ENCODE measurements at regions not wholly inside any gene's neighbourhood (a gene's known extent, or its start where the extent isn't known, plus 50 kb on each side); places are given as distances from the start of the nearest gene placed in this dataset.

DNA sequence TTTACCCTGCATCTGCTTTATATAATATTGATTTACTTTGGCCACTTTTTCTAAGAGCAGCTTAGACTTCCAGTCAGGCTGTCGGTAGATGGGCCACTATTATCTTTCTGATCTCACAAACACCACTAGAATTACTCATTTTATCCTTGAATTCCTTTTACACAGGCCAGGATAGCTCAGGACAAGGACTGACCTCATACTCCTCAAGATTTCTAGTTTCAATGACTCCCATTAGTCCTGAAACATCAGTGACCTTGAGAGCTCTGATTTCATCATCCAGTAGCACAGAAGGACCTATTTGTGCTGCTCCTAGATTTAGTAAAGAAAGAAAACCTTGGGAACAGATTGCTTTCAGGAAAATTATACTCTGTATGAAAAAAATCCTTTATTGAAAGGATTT lies 727.9 kb upstream of the PTPRD start:
- no peaks in the 10 kb centered on the region for H3K9me3 ChIP-seq (replicated peaks; ENCODE audit: insufficient read depth, low read length)
- no peak overlapping the region for H3K4me2 ChIP-seq (ENCODE audit: low read depth, low read length)

DNA sequence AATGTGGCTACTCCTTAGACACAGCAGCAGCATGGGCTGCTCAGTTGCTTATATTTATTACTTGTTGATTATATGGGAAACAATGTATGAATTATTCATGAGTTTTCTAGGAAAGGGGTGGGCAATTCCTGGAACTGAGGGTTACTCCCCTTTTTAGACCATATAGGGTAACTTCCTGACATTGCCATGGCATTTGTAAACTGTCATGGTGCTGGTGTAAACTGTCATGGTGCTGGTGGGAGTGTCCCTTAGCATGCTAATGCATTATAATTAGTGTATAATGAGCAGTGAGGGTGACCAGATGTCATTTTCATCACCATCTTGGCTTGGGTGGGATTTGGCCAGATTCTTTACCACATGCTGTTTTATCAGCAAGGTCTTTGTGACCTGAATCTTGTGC lies 734.6 kb upstream of the PTPRD start:
- Histone ChIP-seq H3K4me2 (ENCODE audit: low read depth, low read length) (no peak overlapping the region), H3K9ac (ENCODE audit: low read length) (no peak overlapping the region)

More for the DNA sequence above, 727.9 kb upstream of the PTPRD start:
- Histone ChIP-seq H3F3A (ENCODE audit: insufficient read depth, low read length) (0 out of 2 replicates have a peak, but pooled peaks cover 4% of the 10 kb centered on the region), H3K79me2 (ENCODE audit: low read length) (no peaks in the 10 kb centered on the region), H4K20me1 (ENCODE audit: insufficient read depth, low read length) (0 out of 2 replicates have a peak, but pooled peaks cover 4% of the 10 kb centered on the region), H3K4me1 (ENCODE audit: low read length) (peaks cover 12% of the 10 kb centered on the region), H3K27ac (ENCODE audit: low read length) (no peak overlapping the region), H3K9ac (ENCODE audit: low read length) (no peak overlapping the region), H3K27me3 (replicated peaks; ENCODE audit: insufficient read depth, low read length) (peaks cover 42% of the 10 kb centered on the region), H3K4me3 (ENCODE audit: low read length) (no peak overlapping the region), H3K9me2 (replicated peaks; ENCODE audit: insufficient read depth, low read length) (no peaks in the 10 kb centered on the region), H2AFZ (ENCODE audit: low read length) (no peak overlapping the region), H3K36me3 (replicated peaks; ENCODE audit: insufficient read depth, low read length) (no peaks in the 10 kb centered on the region)
- TF ChIP-seq EZH2 (optimal IDR thresholded peaks at IDR 0.05; ENCODE audit: low read depth, low read length) (no peak), EZH2phosphoT487 (IDR thresholded peaks at IDR 0.05; ENCODE audit: low read length) (no peak)
- TF ChIP-seq, protein P1, sequence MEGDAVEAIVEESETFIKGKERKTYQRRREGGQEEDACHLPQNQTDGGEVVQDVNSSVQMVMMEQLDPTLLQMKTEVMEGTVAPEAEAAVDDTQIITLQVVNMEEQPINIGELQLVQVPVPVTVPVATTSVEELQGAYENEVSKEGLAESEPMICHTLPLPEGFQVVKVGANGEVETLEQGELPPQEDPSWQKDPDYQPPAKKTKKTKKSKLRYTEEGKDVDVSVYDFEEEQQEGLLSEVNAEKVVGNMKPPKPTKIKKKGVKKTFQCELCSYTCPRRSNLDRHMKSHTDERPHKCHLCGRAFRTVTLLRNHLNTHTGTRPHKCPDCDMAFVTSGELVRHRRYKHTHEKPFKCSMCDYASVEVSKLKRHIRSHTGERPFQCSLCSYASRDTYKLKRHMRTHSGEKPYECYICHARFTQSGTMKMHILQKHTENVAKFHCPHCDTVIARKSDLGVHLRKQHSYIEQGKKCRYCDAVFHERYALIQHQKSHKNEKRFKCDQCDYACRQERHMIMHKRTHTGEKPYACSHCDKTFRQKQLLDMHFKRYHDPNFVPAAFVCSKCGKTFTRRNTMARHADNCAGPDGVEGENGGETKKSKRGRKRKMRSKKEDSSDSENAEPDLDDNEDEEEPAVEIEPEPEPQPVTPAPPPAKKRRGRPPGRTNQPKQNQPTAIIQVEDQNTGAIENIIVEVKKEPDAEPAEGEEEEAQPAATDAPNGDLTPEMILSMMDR (IDR thresholded peaks at IDR 0.05; ENCODE audit: low read length) = no peak
- DNase-seq = no peak

DNA sequence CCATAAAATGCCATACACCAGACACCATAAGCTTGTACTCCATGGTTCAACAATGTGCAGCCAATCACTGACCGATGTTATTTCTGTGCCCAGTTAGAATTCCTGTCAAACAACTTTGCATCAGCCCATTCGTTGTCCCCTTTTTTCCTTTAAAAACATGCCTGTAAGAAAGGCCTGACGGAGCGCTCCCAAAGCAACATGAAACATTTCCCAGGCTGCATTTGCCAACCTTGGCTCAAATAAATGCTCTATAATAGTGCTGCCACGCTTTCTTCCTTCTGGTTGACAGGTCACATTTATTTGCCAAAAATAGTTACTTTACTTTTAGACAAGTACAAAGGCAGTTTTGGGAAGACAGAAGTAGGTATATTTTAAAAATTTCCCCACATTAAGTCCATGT lies 735.6 kb upstream of the PTPRD start:
- H3K9me2 ChIP-seq (replicated peaks; ENCODE audit: insufficient read depth, low read length) = no peaks in the 10 kb centered on the region
- H3K4me2 ChIP-seq (ENCODE audit: low read depth, low read length) = no peak overlapping the region
- no peak overlapping the region for H3K4me3 ChIP-seq (ENCODE audit: low read length)
- no peaks in the 10 kb centered on the region for H3K27me3 ChIP-seq (replicated peaks; ENCODE audit: insufficient read depth, low read length)
- no peak for TF ChIP-seq EZH2phosphoT487 (IDR thresholded peaks at IDR 0.05; ENCODE audit: low read length)
- TF ChIP-seq EZH2 (optimal IDR thresholded peaks at IDR 0.05; ENCODE audit: low read depth, low read length) = no peak
- TF ChIP-seq, protein P1 (IDR thresholded peaks at IDR 0.05; ENCODE audit: low read length) = no peak
- H4K20me1 ChIP-seq (ENCODE audit: insufficient read depth, low read length) = no peaks in the 10 kb centered on the region
- no peak overlapping the region for H3K9ac ChIP-seq (ENCODE audit: low read length)
- no peak overlapping the region for H3K27ac ChIP-seq (ENCODE audit: low read length)
- H3K36me3 ChIP-seq (replicated peaks; ENCODE audit: insufficient read depth, low read length) = no peaks in the 10 kb centered on the region
- H3K4me1 ChIP-seq (ENCODE audit: low read length) = no peaks in the 10 kb centered on the region
- no peaks in the 10 kb centered on the region for H3K79me2 ChIP-seq (ENCODE audit: low read length)
- no peak for DNase-seq
- no peaks in the 10 kb centered on the region for H3F3A ChIP-seq (ENCODE audit: insufficient read depth, low read length)
- no peaks in the 10 kb centered on the region for H3K9me3 ChIP-seq (replicated peaks; ENCODE audit: insufficient read depth, low read length)
- H2AFZ ChIP-seq (ENCODE audit: low read length) = no peak overlapping the region

More for the DNA sequence above, 734.6 kb upstream of the PTPRD start:
- no peak for DNase-seq
- Histone ChIP-seq H2AFZ (ENCODE audit: low read length) (no peak overlapping the region), H3K36me3 (replicated peaks; ENCODE audit: insufficient read depth, low read length) (no peaks in the 10 kb centered on the region), H3F3A (ENCODE audit: insufficient read depth, low read length) (no peaks in the 10 kb centered on the region), H3K4me3 (ENCODE audit: low read length) (no peak overlapping the region), H3K27ac (ENCODE audit: low read length) (no peak overlapping the region), H3K9me3 (replicated peaks; ENCODE audit: insufficient read depth, low read length) (no peaks in the 10 kb centered on the region), H3K9me2 (replicated peaks; ENCODE audit: insufficient read depth, low read length) (no peaks in the 10 kb centered on the region), H3K4me1 (ENCODE audit: low read length) (no peaks in the 10 kb centered on the region), H3K79me2 (ENCODE audit: low read length) (no peaks in the 10 kb centered on the region), H3K27me3 (replicated peaks; ENCODE audit: insufficient read depth, low read length) (no peaks in the 10 kb centered on the region), H4K20me1 (ENCODE audit: insufficient read depth, low read length) (no peaks in the 10 kb centered on the region)
- TF ChIP-seq, protein P1 (IDR thresholded peaks at IDR 0.05; ENCODE audit: low read length) = no peak
- TF ChIP-seq EZH2 (optimal IDR thresholded peaks at IDR 0.05; ENCODE audit: low read depth, low read length) = no peak
- no peak for TF ChIP-seq EZH2phosphoT487 (IDR thresholded peaks at IDR 0.05; ENCODE audit: low read length)

All from MM.1S (cell line).